HG03460 (cell line): ENCODE measurements at regions not wholly inside any gene's neighbourhood (a gene's known extent, or its start where the extent isn't known, plus 50 kb on each side); places are given as distances from the start of the nearest gene placed in this dataset.
"Not testable (repeated sequence)": the region's sequence is repeated elsewhere in the genome, so short reads cannot be mapped to it uniquely, and the experiment has no call there.

Source experiments
- ATAC-seq: cut with Tn5 transposase; IDR thresholded peaks from one replicate; pipeline ENCODE4 v1.9.1; 2021; ENCODE audit not compliant: unreplicated experiment

- ATAC-seq = no peak
Observed at GRCh38 chr4:184335520-184335919, 117.8 kb upstream of the ENPP6 start.

- not testable (repeated sequence) for ATAC-seq
Observed at GRCh38 chr4:184333446-184333845, 115.8 kb upstream of the ENPP6 start.

GRCh38 chr4:184331268-184331995 is 113.8 kb upstream of the ENPP6 start:
- ATAC-seq = no peak

DNA sequence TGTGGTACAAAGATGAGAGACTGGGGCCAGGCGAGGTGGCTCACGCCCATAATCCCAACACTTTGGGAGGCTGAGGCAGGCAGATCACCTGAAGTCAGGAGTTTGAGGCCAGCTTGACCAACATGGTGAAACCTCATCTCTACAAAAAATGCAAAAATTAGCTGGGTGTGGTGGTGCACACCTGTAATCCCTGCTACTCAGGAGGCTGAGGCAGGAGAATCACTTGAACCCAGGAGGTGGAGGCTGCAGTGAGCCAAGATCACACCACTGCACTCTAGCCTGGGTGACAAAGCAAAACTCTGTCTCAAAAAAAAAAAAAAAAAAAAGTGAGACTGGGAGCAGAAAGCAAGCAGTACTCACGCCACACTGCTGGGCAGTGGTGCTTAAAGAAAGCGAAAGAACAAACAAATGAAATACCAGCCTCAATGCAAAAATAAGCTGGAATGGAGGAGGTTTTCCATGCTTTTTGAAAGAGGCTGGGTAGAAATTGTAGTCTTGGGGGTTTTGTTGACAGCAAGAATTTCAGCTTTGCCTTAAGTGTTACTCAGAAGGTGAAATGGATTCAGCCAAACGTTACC is 112.9 kb upstream of the ENPP6 start:
- ATAC-seq = not testable (repeated sequence)

DNA sequence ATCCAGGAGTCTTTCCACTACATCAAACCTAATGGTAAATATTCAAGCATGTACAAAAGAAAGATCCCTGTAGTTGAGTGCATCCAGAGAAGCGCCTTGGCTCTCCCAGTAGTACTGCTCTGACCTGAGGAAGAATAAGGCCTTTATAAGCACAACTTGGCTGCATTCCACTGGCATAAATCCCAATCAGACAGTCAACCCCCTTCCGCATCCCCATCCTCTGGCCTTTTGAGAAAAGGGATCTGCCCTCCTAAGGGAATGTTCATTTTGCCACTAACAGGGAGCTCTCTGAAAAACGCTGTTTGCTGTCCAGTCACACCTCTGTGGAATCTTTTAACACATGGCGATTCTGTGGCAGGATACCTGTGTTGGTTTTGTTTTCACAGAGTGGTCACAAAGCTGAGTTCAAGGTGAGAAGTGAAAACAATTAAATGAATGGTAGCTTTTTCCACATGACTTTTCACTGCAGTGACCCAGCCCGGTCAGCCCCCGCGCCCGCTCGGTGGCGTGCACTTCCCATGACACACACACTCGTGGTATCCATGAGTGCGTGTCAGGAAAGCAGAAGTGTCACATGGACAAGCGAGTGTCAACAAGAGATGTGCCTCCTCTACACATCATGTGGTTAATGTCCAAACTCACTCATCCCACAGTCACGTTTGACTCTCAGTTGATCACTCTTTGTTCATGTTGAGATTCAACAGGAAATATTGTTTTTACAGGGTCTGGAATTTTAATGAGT is 112.2 kb upstream of the ENPP6 start:
- peak; percentile 67 for ATAC-seq

- ATAC-seq = no peak
Observed at GRCh38 chr4:184329235-184329634, 111.6 kb upstream of the ENPP6 start.

- peak; percentile 74 for ATAC-seq
Observed at GRCh38 chr4:184328022-184328736, 110.5 kb upstream of the ENPP6 start.

DNA sequence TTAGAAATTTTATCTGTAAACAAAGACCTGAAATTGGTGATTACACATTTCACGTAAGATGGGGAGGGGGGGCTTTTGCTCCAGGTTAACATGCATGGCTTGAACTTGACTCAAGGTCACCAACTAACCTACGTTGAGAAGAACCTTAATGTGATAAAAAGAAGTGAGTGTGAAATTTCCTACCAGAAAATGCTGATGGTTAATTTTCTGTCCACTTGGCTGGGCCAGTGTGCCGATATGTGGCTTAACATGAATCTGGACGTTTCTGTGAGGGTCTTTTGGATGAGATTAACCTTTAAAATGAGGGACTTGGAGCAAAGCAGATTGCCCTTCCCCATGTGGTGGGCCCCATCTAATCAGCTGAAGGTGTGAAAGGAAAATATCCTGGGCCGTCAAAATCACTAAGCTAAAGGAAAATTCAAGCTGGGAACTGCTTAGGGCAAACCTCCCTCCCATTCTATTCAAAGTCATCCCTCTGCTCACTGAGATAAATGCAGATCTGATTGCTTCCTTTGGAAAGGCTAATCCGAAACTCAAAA is 107.3 kb upstream of the ENPP6 start:
- no peak for ATAC-seq

GRCh38 chr4:184322328-184323025 is 104.8 kb upstream of the ENPP6 start:
- no peak for ATAC-seq

- no peak for ATAC-seq
Observed at GRCh38 chr4:184320631-184321030, 103.0 kb upstream of the ENPP6 start.

- ATAC-seq = no peak
Observed at GRCh38 chr4:184318852-184319251, 101.2 kb upstream of the ENPP6 start.

- no peak for ATAC-seq
Observed at GRCh38 chr4:184317234-184317918, 99.7 kb upstream of the ENPP6 start.

DNA sequence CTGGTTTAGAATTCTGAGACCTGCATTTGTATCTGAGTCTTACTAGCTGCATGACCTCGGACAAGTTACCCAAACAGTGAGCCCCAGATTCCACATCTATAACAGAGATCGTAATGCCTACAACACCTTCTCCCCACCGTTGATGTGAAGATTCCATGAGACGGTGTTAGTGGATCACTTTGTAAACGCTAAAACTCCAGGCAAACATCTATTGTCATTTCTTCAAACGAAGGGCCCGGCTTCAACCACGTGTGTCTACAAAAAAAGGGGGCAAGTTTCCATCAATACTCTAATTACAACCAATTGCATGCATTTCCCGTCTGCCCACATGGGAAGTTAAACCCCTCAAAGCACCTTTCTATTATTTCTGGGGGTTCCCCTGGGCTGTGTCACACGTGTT is 99.1 kb upstream of the ENPP6 start:
- no peak for ATAC-seq

GRCh38 chr4:184315675-184316359 is 98.1 kb upstream of the ENPP6 start:
- ATAC-seq = no peak

DNA sequence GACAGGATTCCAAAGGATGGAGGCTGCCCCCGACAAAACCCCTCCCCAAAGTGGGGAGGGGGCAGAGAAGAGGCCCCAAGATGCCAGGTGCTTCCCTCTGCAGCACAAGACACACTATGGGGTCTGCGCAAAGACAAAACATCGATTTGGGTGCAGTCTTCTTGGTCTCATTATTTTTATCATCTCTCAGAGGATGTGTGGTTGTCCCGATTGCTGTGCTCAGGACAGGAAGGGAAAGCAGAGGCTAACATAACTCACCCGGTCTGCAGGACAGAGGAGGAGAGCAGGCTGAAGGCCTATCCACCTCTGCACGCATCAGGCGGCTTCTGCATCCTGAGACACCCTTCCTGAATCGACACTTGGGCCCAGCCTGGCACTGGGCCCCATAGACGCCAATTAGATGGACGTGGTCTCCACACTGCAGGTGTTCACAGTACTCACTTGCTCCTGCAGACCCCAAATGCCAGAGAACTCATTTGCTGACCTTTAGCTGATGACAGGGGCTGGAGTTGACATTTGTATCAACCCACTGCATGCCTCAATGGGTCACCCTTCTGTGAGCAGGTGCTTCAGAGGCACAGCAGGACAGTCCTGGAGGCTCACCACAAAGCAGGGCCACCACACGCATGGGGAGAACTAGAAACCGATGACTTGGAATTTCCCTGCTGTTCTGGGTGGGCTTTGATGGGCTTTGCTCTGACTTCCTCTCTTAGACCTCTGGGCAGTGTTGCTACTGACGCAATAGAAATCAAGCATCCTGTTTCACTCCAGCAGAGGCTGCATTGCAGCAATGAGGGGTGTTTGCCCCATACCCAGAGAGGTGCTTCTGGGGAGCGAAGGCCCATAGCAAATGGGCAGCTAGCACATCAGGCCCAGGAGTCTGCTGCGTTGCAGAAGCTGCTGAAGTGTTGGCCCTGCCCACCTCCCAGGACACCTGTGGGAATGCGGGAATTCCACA is 96.3 kb upstream of the ENPP6 start:
- peak; percentile 64 for ATAC-seq

GRCh38 chr4:184313058-184313581 is 95.4 kb upstream of the ENPP6 start:
- ATAC-seq = no peak

GRCh38 chr4:184312126-184312525 is 94.5 kb upstream of the ENPP6 start:
- ATAC-seq = no peak
